ENCODE measurements at regions not wholly inside any gene's neighbourhood (a gene's known extent, or its start where the extent isn't known, plus 50 kb on each side); places are given as distances from the start of the nearest gene placed in this dataset.

DNA sequence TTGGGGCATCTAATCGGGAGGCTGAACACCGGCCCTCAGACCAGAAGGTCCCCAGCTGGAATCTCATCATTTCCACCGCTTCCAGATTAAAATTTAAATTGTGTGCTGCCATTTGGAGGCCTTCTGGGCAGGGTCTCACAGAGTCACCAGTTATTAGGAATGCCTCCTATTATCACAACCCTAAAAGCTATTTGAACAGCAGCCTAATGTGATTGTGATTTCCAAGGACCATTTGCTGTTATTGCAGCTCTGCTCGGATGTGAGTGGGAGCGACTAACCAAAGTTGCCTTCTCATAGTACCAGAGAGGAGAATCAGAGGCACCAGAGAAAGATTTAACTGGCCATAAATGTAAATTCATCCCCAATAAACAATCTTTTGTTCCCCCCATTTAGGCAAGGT is 277.3 kb downstream of the RNF144B start:
- Mint-ChIP-seq H3K36me3 (ENCODE audit: low read depth) (peaks cover under 1% of the 10 kb centered on the region), H3K4me1 (ENCODE audit: low read depth) (no peaks in the 10 kb centered on the region), H3K4me3 (ENCODE audit: unreplicated experiment) (no peak overlapping the region), H3K27ac (ENCODE audit: unreplicated experiment) (no peak overlapping the region), H3K9me3 (ENCODE audit: low read depth) (peaks cover 8% of the 10 kb centered on the region), H3K27me3 (ENCODE audit: low read depth) (no peaks in the 10 kb centered on the region)
- TF ChIP-seq, protein P1, sequence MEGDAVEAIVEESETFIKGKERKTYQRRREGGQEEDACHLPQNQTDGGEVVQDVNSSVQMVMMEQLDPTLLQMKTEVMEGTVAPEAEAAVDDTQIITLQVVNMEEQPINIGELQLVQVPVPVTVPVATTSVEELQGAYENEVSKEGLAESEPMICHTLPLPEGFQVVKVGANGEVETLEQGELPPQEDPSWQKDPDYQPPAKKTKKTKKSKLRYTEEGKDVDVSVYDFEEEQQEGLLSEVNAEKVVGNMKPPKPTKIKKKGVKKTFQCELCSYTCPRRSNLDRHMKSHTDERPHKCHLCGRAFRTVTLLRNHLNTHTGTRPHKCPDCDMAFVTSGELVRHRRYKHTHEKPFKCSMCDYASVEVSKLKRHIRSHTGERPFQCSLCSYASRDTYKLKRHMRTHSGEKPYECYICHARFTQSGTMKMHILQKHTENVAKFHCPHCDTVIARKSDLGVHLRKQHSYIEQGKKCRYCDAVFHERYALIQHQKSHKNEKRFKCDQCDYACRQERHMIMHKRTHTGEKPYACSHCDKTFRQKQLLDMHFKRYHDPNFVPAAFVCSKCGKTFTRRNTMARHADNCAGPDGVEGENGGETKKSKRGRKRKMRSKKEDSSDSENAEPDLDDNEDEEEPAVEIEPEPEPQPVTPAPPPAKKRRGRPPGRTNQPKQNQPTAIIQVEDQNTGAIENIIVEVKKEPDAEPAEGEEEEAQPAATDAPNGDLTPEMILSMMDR (IDR thresholded peaks at IDR 0.05), result no peak
- DNase-seq (ENCODE audit: low spot score), result no peak

DNA sequence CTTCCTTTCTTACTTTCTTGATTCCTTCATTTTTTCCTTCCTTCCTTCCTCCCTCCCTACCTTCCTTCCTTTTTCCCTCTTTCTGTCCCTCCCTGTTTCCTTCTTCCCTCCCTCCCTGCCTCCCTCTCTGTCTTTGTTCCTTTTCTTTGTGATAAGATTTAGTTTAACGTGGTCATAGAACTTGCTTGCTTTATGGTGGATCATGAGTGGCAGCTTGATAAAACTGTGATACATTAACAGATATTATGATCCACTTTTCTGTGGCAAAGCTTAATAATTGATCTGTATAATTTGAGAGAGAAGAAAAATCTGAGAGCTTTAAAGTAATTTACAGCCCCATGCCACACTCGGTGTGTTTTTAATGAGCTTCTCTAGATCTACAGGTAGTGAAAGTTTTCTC is 280.5 kb downstream of the RNF144B start:
- Mint-ChIP-seq H3K4me1 (ENCODE audit: low read depth) (no peaks in the 10 kb centered on the region), H3K9me3 (ENCODE audit: low read depth) (no peaks in the 10 kb centered on the region), H3K4me3 (ENCODE audit: unreplicated experiment) (no peak overlapping the region), H3K27ac (ENCODE audit: unreplicated experiment) (no peak overlapping the region), H3K36me3 (ENCODE audit: low read depth) (no peaks in the 10 kb centered on the region), H3K27me3 (ENCODE audit: low read depth) (no peaks in the 10 kb centered on the region)
- TF ChIP-seq, protein P1 (IDR thresholded peaks at IDR 0.05), result no peak
- DNase-seq (ENCODE audit: low spot score), result no peak

DNA sequence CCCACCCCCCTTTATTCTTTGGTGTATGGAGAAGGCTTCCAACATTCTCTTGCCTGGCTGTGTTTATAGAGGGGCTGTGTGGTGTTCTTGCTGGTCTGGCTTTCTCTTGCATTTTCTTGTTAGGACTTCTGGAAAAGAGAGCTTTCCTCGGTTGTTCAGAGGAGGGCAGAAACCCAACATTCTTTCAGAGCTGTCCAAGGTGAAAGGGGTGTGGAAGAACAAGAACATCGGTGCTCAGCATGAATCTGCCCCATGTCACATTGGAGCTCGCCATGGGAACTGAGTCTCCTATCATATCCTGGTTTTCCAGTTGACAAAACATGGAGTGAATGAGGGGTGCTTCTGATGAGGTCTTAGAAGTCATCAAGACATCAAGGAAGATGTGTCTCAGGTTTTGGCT is 281.8 kb downstream of the RNF144B start:
- no peak overlapping the region for H3K27ac Mint-ChIP-seq (ENCODE audit: unreplicated experiment)
- no peak for DNase-seq (ENCODE audit: low spot score)
- no peaks in the 10 kb centered on the region for H3K4me1 Mint-ChIP-seq (ENCODE audit: low read depth)
- TF ChIP-seq, protein P1 (IDR thresholded peaks at IDR 0.05), result no peak
- no peaks in the 10 kb centered on the region for H3K9me3 Mint-ChIP-seq (ENCODE audit: low read depth)
- no peak overlapping the region for H3K4me3 Mint-ChIP-seq (ENCODE audit: unreplicated experiment)
- H3K27me3 Mint-ChIP-seq (ENCODE audit: low read depth), result no peaks in the 10 kb centered on the region
- no peaks in the 10 kb centered on the region for H3K36me3 Mint-ChIP-seq (ENCODE audit: low read depth)

GRCh38 chr6:18672852-18673251 is 285.7 kb downstream of the RNF144B start:
- no peak for DNase-seq (ENCODE audit: low spot score)
- TF ChIP-seq, protein P1 (IDR thresholded peaks at IDR 0.05), result no peak
- Mint-ChIP-seq H3K27ac (ENCODE audit: unreplicated experiment) (no peak overlapping the region), H3K4me3 (ENCODE audit: unreplicated experiment) (no peak overlapping the region), H3K27me3 (ENCODE audit: low read depth) (no peaks in the 10 kb centered on the region), H3K36me3 (ENCODE audit: low read depth) (no peaks in the 10 kb centered on the region), H3K9me3 (ENCODE audit: low read depth) (no peaks in the 10 kb centered on the region), H3K4me1 (ENCODE audit: low read depth) (no peaks in the 10 kb centered on the region)

DNA sequence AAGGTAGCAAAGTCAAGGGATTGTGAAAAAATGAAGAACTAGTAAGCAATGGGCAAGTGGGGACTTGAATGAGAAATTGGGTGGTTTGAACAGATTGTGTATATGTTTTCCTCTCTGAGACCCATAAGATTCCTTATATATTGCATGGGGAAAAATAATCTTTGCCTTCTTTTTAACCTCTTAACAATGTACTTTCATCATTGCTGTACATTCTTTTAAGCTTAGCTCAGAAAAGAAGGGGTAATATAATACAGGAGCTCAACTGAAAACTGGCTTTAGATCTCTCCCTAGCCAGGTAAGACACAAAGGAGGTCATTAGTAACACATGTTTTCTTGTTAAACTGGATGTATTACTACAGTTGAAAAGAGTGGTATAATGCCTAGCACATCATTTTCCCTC is 287.2 kb downstream of the RNF144B start:
- TF ChIP-seq, protein P1 (IDR thresholded peaks at IDR 0.05), result no peak
- Mint-ChIP-seq H3K27ac (ENCODE audit: unreplicated experiment) (no peak overlapping the region), H3K4me3 (ENCODE audit: unreplicated experiment) (no peak overlapping the region), H3K9me3 (ENCODE audit: low read depth) (no peaks in the 10 kb centered on the region), H3K27me3 (ENCODE audit: low read depth) (no peaks in the 10 kb centered on the region), H3K36me3 (ENCODE audit: low read depth) (no peaks in the 10 kb centered on the region), H3K4me1 (ENCODE audit: low read depth) (no peaks in the 10 kb centered on the region)
- DNase-seq (ENCODE audit: low spot score), result no peak
